ENCODE measurements at regions not wholly inside any gene's neighbourhood (a gene's known extent, or its start where the extent isn't known, plus 50 kb on each side); places are given as distances from the start of the nearest gene placed in this dataset.

DNA sequence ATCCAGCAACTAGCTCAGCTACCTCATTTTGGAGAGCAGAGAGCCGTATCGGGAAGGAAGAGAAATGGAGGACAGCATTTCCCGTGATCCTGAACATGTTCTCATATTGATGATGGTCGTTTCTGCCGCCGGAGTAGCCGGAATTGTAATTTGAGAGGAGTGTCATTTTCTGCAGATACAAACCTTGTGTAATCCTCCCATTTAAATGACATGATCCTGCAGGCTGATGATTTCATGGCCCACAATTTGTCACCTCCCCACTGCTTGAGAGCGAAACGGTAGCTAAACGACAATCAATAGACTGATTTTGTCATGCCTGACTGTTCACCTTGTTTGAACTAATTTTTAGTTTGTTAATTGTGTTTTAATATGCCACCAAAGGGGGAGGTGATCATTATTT, 126.5 kb upstream of the CNTN6 start:
- TF ChIP-seq, protein P1, sequence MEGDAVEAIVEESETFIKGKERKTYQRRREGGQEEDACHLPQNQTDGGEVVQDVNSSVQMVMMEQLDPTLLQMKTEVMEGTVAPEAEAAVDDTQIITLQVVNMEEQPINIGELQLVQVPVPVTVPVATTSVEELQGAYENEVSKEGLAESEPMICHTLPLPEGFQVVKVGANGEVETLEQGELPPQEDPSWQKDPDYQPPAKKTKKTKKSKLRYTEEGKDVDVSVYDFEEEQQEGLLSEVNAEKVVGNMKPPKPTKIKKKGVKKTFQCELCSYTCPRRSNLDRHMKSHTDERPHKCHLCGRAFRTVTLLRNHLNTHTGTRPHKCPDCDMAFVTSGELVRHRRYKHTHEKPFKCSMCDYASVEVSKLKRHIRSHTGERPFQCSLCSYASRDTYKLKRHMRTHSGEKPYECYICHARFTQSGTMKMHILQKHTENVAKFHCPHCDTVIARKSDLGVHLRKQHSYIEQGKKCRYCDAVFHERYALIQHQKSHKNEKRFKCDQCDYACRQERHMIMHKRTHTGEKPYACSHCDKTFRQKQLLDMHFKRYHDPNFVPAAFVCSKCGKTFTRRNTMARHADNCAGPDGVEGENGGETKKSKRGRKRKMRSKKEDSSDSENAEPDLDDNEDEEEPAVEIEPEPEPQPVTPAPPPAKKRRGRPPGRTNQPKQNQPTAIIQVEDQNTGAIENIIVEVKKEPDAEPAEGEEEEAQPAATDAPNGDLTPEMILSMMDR (IDR thresholded peaks at IDR 0.05; ENCODE audit: poor library complexity): no peak
- no peak for TF ChIP-seq EZH2 (IDR thresholded peaks at IDR 0.05; ENCODE audit: borderline replicate concordance)
